ENCODE measurements at regions not wholly inside any gene's neighbourhood (a gene's known extent, or its start where the extent isn't known, plus 50 kb on each side); places are given as distances from the start of the nearest gene placed in this dataset.

DNA sequence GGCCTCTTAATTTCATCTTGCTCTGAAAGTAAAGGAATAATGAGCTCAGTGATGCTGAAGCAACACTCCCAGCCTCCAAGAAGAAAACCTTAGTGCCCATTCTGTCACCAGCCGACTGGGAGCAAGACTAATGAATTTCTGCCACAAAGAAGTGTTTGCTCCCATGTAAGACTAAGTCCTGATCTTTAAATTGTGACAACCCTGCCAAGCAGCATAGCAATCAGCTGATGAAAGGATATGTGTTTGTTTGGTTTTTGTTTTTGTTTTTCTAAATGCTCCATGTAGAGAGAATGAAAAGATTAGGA is 113.7 kb upstream of the PALMD start:
- WGBS, 2 experiments (ENCODE audit: extremely low coverage in 1 of 2, insufficient coverage in 1 of 2, insufficient read length in 1 of 2, insufficient replicate concordance in 2 of 2, low coverage in 1 of 2, low lambda C conversion rate in 2 of 2, missing lambda C conversion rate in 1 of 2) = 60% methylated on average over 1 of the region's 1 CpG; no CpG with 5 or more reads in 1 of the 2 experiments
- H4K91ac ChIP-seq (replicated peaks; ENCODE audit: insufficient read length, low read length) = no peak overlapping the region
- H2AFZ ChIP-seq (ENCODE audit: low read length) = peak overlapping the region; percentile 17; the same call in 1 of the 2 replicates
- no peak overlapping the region for H3K27ac ChIP-seq (ENCODE audit: low read depth, low read length)
- TF ChIP-seq TEAD4 (IDR thresholded peaks at IDR 0.05; ENCODE audit: low read depth, low read length) = no peak
- TF ChIP-seq POLR2A (IDR thresholded peaks at IDR 0.05; ENCODE audit: control extremely low read depth in 1 of 2, low read depth in 2 of 2, low read length in 2 of 2) = no peak
- no peak for TF ChIP-seq SAP30 (IDR thresholded peaks at IDR 0.05; ENCODE audit: insufficient read depth, insufficient replicate concordance, low read length)
- no peak for TF ChIP-seq SRF (IDR thresholded peaks at IDR 0.05; ENCODE audit: low read depth, low read length)
- no peak for TF ChIP-seq FOSL1 (IDR thresholded peaks at IDR 0.05; ENCODE audit: insufficient read depth, low read depth, low read length)
- TF ChIP-seq RFX5 (IDR thresholded peaks at IDR 0.05; ENCODE audit: borderline replicate concordance, low read depth, low read length) = no peak
- no peak for TF ChIP-seq CTBP2 (IDR thresholded peaks at IDR 0.05; ENCODE audit: borderline replicate concordance, insufficient read depth, insufficient read length, low read length)
- TF ChIP-seq RXRA (IDR thresholded peaks at IDR 0.05; ENCODE audit: insufficient read depth, low read depth, low read length) = no peak
- TF ChIP-seq CBX8 (IDR thresholded peaks at IDR 0.05; ENCODE audit: borderline replicate concordance, low read depth, low read length) = no peak
- no peak for TF ChIP-seq SP4 (IDR thresholded peaks at IDR 0.05; ENCODE audit: low read length)
- TF ChIP-seq SIX5 (IDR thresholded peaks at IDR 0.05; ENCODE audit: low read depth, low read length) = no peak
- TF ChIP-seq EP300 (IDR thresholded peaks at IDR 0.05; ENCODE audit: borderline replicate concordance in 1 of 2, low read depth in 2 of 2, low read length in 2 of 2) = no peak
- POLR2A ChIA-PET (ENCODE audit: partially characterized antibody) = no interaction called here
- FAIRE-seq = no peak
- no peak overlapping the region for H3K23ac ChIP-seq (ENCODE audit: insufficient read length)
- no peaks in the 10 kb centered on the region for H3K9me3 ChIP-seq (ENCODE audit: insufficient read depth in 2 of 2, low read depth in 1 of 2, low read length in 1 of 2)
- H2AK5ac ChIP-seq (ENCODE audit: low read depth, low read length) = no peak overlapping the region
- H3K4me1 ChIP-seq (replicated peaks in 1 of 4; ENCODE audit: control insufficient read depth in 3 of 4, insufficient read depth in 4 of 4, low read length in 3 of 4) = peaks cover 0 to 3% (median 1%) of the 10 kb centered on the region in 4 experiments; a peak in 2 of 7 replicates
- no peak overlapping the region for H3K14ac ChIP-seq (ENCODE audit: insufficient read length)
- H2BK5ac ChIP-seq (ENCODE audit: low read depth, low read length) = no peak overlapping the region
- no peak overlapping the region for H2BK15ac ChIP-seq (ENCODE audit: low read length)
- CTCF ChIA-PET (ENCODE audit: partially characterized antibody) = interaction anchor here (0.9 to 1.3 kb wide), 3 partner anchors 48 to 175 kb away, joined by 3 to 4 read pairs (median 3); no protein-coding TSS in a partner anchor
- H3K18ac ChIP-seq (ENCODE audit: extremely low read depth, low read length) = no peak overlapping the region
- H4K8ac ChIP-seq (ENCODE audit: extremely low read depth, insufficient read depth, low read length) = no peak overlapping the region
- no peaks in the 10 kb centered on the region for H3K27me3 ChIP-seq (replicated peaks in 1 of 4; ENCODE audit: control insufficient read depth in 3 of 4, extremely low read depth in 1 of 4, insufficient read depth in 3 of 4, low read length in 3 of 4)
- no peak for DNase-seq (ENCODE audit: low read depth in 1 of 2, low spot score in 2 of 2)
- H4K20me1 ChIP-seq (replicated peaks in 1 of 2; ENCODE audit: control insufficient read depth in 1 of 2, insufficient read depth in 2 of 2, low read length in 2 of 2) = no peaks in the 10 kb centered on the region
- H3K56ac ChIP-seq (replicated peaks; ENCODE audit: insufficient read length, low read depth, low read length) = no peak overlapping the region
- H3K23me2 ChIP-seq (ENCODE audit: low read depth, low read length) = no peaks in the 10 kb centered on the region
- no peak overlapping the region for H3K4me2 ChIP-seq (ENCODE audit: insufficient read depth in 1 of 2, low read depth in 2 of 2, low read length in 2 of 2)
- H3K79me1 ChIP-seq (ENCODE audit: low read depth, low read length) = no peaks in the 10 kb centered on the region
- no peak overlapping the region for H2BK12ac ChIP-seq (ENCODE audit: low read depth, low read length)
- H3K9ac ChIP-seq (replicated peaks in 1 of 4; ENCODE audit: extremely low read depth in 1 of 4, low read depth in 3 of 4, low read length in 3 of 4) = no peak overlapping the region
- no peak overlapping the region for H2BK120ac ChIP-seq (replicated peaks; ENCODE audit: low read depth, low read length)
- H3K4me3 ChIP-seq (ENCODE audit: extremely low read depth in 1 of 4, insufficient read depth in 2 of 4, low read depth in 3 of 4, low read length in 4 of 4) = no peak overlapping the region
- no peak overlapping the region for H2BK20ac ChIP-seq (ENCODE audit: low read length)
- no peak overlapping the region for H3K4ac ChIP-seq (replicated peaks; ENCODE audit: insufficient read length, low read depth, low read length)
- no peaks in the 10 kb centered on the region for H3K79me2 ChIP-seq (ENCODE audit: control insufficient read depth in 1 of 2, insufficient read depth in 2 of 2, low read length in 2 of 2)
- H4K5ac ChIP-seq (ENCODE audit: insufficient read length, low read depth, low read length) = no peak overlapping the region
- no peaks in the 10 kb centered on the region for H3K36me3 ChIP-seq (ENCODE audit: control insufficient read depth in 2 of 4, insufficient read depth in 4 of 4, low read length in 3 of 4)
